Astrocyte of the cerebellum (primary cell): ENCODE measurements at regions not wholly inside any gene's neighbourhood (a gene's known extent, or its start where the extent isn't known, plus 50 kb on each side); places are given as distances from the start of the nearest gene placed in this dataset.

Experiments used
- DNase-seq: peaks from one replicate; pipeline ENCODE4 v3.0.0-alpha.2; 2011; ENCODE audit warnings: low read depth
- H3K4me3 ChIP-seq: 2 replicates; pipeline ENCODE4 v1.5.1; 2011; ENCODE audit warnings: mild to moderate bottlenecking, low read depth, low read length, moderate library complexity
- CTCF ChIP-seq: IDR thresholded peaks from 2 replicates; pipeline ENCODE4 v1.5.1; 2012; ENCODE audit warnings: low read length, low read depth, moderate library complexity, mild to moderate bottlenecking; ENCODE audit errors: missing control alignments
- in situ Hi-C: cut with HindIII; loops from 2 replicates; pipeline ENCODE4 v1.10.0; 2017; ENCODE audit warnings: low sequenced_read_pairs

GRCh38 chr2:8489751-8490150 lies 192.1 kb upstream of the ID2 start:
- TF ChIP-seq CTCF: no peak
- DNase-seq: no peak
- in situ Hi-C loops: no loop called here
- no peak overlapping the region for H3K4me3 ChIP-seq

GRCh38 chr2:8490166-8490721 lies 191.6 kb upstream of the ID2 start:
- no peak overlapping the region for H3K4me3 ChIP-seq
- DNase-seq: no peak
- in situ Hi-C loops: no loop called here
- no peak for TF ChIP-seq CTCF

GRCh38 chr2:8491296-8492027 lies 190.4 kb upstream of the ID2 start:
- in situ Hi-C loops: no loop called here
- DNase-seq: no peak
- TF ChIP-seq CTCF: no peak
- H3K4me3 ChIP-seq: no peak overlapping the region

- TF ChIP-seq CTCF: no peak
- in situ Hi-C loops: no loop called here
- DNase-seq: no peak
- H3K4me3 ChIP-seq: no peak overlapping the region
These were observed 187.7 kb upstream of the ID2 start for GRCh38 chr2:8494151-8494550.

- H3K4me3 ChIP-seq: no peak overlapping the region
- in situ Hi-C loops: no loop called here
- no peak for DNase-seq
- no peak for TF ChIP-seq CTCF
These were observed 187.3 kb upstream of the ID2 start for GRCh38 chr2:8494589-8494988.

GRCh38 chr2:8495189-8495989 lies 186.5 kb upstream of the ID2 start:
- H3K4me3 ChIP-seq: no peak overlapping the region
- no peak for TF ChIP-seq CTCF
- in situ Hi-C loops: no loop called here
- DNase-seq: no peak
